ENCODE measurements at regions not wholly inside any gene's neighbourhood (a gene's known extent, or its start where the extent isn't known, plus 50 kb on each side); places are given as distances from the start of the nearest gene placed in this dataset.

DNA sequence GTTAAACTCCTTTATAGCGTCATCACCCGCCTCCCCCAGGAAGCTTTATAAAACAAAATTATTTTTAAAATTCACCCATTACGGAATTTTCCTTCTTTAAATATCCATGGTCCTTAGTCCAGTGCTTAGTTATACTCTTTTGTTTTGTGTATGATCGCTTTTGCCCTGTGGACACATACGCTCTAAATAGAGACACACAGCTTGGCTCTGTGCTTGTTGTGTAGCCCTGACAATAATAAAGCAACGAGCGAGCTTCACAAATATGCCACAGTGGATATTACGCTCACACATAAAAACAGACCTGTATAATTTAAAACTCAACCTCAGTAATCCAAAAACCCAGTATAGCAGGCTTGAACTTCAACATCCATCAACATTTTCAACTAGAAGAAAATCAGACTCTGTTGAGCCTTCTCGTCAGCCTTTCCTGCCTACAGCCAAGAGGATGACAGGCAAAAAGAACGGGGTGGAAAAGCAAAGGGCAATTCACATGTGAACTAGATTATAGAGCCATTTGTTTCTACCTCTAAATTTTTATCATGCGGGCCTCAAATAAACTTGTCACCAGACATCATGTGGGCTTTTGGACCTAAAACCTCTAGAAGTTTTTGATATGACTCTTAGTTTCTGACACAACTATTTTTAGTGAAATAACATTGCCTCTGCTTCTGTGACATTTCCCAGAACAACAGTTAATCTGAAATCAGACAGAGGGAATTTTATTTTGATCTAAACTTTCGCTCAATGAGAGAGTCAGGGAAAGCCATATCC, 89.6 kb upstream of the THBS1 start:
- DNase-seq: no peak

DNA sequence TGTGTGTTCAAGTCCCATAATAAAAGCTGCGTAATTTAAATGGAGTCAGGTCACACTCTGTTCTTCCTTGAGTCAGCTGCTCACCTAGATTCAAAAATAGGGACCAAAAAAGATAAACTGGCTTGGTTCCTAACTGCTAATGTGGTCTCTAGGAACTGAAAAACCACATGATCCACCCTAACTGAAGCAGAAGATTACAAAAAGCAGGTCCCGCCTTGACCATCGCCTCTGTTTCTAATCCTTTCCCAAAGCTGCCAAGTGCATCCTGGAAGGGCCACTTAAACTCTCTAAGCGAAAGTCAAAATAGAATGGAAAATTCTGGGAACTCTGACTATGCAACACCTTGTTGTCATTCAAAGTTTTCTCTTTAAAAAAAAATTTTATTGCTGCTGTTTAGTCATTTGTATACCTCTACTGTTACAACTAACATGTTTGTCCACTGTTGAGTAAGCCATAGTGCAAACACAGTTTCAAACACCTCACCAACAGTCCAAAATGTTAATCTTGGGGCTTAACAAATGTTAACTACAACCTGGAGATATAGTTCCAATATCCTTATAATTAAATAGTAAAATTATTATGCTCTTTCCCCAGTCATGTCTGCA, 88.9 kb upstream of the THBS1 start:
- DNase-seq: no peak

DNA sequence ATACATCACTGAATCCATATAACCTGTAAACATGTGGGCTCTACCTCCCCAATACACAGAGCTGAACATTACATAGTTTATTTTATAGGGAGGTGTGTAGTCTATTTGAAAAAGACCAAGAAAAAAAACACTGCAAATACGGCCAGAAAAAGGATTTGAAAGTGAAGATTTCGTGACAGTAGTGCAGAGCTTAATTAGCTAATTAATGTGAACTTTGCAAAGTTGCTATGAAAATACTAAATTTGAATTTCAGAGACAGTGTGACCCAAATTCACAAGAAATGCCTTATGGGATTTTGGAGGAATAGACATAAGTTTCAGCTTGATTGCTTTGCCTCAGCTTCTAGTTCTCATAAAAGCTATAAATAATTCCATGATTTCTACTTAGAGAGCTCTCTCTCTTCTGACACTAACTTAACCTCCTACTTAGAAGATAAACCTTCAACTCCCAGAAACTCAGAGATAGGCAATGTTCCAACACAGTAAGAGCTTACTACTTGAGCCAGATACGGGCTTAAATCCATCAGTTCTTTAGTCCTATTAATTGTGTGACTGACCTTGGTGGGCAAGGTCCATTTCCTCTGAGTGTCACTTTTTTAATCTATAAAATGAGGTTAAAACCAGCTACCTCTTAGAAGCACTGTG, 87.3 kb upstream of the THBS1 start:
- no peak for DNase-seq

DNA sequence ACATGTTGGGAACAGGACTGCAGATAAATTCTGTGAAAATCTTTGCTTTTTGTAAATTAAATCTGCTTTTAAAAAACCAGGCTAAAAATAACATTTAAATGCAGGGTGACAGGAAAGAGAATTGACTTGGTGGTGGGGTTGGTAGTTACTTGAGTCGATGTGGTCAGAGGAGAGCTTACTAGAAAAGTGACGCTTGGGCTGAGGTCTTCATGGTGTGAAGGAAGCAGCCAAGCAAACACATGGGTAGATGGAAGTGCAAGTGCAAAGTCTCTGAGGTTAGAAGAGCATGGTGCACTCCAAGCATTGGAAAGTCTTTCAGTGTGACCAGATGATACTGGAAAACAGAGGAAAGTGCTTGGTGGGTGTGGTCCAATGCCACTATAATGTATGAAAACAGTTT, 86.4 kb upstream of the THBS1 start:
- no peak for DNase-seq

DNA sequence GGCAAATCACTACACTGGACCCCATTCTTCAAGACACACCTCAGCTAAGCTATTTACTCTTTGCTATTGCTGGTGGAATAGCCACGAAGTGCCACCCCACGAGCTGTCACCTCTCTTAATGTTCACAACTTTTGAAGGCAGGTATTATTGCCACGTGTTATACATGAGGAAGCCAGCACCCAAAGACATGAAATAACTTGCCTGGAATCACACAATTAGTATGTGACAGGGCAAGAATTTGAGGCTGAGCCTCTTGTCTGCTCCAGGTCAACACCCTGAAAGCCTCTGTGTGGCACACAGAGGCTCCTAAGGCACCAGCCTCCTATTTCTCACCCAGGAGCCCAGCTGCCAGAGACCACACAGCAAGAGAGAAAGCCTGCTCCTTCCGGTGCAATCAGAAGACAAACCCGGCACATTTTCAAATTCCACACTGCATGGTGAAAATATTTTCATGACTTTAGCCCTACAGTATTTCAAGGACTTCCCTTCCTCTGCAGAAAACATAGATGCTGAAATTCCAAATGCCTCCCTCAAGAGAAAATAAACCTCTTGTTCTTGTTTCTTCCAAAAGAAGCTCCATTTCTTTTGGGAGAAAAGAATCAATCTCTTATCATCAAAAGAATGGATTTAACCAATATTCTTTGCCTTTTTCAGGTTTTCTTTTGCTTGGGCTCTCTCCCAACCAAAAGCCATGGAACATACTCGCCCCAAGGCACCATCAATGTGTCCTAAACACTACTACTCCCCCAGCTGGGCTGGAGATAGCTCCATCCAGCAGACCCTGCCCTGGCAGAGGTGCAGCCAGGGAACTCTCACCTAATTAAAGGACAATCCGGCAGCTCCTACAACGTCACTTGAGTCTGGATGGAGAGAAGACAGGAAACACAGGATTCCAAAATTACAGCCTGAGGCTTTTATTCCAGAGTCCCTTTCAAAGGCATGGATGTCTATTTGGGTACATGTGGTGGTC, 84.7 kb upstream of the THBS1 start:
- DNase-seq: no peak

DNA sequence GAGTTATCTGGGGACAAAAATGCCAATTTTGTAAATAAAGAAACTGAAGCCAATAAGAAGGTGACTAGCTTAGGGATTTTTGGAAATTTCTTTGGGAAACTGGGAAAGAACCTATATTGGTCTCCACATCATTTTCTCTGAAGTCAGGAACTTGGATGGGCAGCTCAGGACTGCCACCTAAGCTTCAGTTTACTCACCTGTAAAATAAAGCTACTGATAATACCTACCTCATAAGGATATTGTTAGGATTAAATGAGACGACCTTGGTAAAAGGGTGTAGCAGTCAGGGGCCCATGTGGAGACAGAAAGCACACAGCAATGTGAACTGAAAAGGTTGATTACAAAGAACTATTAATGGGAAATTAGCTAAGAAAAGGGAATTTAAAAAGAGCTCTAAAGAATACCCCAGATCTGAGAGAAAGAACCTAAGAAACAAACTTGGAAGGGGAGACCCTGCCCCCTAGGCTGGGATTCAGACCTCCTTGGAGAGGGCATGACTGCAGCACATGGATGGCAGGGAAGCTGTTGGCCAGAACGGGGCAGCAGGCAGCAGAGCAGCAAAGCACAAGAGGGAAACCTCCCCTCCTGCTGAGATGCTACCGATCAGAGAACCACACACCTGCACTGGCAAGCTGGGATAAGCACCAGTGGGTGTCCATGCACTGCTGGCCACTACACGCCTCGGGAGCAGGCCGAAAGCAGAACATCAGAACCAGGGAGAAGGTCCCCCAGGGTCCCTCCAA, 83.7 kb upstream of the THBS1 start:
- no peak for DNase-seq

DNA sequence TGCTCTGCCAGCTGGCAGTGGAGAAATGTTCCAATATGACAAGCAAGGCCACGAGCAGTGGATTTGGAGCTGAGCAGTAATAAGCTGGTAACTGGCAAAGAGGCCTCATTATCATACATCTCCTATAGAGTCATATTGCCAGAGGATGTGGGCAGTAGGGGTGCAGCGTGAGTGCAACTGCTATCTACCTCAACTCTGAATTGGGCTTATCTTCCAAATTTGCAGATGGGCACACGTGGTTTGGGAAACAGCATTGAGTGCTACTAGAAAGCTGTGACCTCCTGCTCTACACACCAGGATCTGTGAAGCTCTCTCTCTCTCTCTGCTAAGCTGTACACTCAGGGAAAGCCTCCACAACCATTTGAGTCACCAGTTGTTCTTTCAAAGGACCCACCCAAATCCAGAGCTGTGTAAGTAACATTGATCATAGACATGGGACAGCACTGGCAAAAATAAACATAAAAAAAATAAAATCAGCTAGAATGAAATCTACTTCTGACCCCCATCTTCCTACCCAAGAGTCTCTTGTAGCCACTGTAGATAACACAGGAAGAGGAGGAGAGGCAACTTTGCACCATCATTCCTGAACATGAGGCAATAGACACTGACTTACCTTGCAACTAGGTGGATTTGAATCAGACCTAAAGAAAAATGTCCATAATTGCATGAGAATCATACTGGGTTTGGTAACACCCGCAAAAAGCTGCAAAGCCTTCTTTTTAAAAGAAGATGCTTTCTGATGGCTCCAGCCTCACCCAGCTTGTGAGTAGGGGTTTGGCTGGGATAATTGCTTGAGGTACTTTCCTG, 82.9 kb upstream of the THBS1 start:
- DNase-seq: no peak

DNA sequence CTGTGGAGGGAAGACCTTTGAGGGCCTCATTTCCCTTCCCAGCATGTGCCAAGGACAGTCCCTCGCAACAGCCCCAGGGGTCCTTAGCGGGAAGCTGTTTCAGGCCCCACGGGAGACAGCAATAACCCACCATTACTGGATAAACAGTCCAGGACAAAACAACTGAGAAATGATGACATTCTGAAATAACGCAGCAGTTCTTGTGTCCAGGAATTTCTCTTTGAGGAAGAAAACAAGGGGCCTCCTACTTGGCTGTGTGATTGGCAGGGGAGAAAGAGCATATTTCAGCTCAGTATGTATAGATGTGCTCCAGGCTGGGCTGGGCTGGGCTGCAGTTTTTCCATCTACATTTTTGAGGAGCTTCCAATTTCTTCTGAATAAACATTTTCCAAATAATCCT, 82.2 kb upstream of the THBS1 start:
- no peak for DNase-seq

DNA sequence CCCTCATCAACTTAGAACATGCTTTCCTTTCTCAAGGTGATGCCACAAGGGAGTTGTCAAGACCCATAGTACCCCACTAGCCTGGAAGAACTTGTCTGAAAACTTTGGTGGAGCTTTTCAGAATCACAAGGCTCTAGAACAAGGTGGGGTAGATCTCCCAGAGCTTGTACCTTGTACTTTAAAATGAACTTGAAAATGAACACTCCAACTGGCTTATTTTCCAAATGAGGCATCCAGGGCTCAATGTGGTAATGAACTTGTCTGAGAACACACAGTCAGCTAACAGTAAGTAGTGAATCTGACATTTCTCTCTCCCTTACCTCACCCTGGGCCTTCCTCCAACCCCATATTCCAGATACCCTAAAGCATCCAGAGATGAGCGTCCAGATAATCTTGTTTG, 81.8 kb upstream of the THBS1 start:
- DNase-seq: no peak

DNA sequence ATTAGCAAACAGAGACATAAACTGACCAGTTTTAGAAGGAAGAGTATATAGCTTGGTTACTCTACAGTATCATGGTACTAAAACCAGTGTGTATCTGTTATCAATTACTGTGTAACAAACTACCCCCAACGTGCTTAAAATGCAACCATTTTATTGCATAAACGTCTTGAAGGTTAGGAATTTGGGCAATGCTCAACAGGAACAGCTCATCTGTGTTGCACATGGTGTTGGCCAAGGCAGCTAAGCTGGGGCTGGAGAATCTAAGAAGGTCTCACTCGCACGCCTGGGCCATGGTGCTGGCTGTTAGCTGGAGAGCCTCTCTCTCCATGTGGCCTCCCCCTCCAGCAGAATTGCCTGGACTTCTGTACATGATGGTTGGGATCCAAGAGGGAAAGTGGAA, 81.2 kb upstream of the THBS1 start:
- no peak for DNase-seq

DNA sequence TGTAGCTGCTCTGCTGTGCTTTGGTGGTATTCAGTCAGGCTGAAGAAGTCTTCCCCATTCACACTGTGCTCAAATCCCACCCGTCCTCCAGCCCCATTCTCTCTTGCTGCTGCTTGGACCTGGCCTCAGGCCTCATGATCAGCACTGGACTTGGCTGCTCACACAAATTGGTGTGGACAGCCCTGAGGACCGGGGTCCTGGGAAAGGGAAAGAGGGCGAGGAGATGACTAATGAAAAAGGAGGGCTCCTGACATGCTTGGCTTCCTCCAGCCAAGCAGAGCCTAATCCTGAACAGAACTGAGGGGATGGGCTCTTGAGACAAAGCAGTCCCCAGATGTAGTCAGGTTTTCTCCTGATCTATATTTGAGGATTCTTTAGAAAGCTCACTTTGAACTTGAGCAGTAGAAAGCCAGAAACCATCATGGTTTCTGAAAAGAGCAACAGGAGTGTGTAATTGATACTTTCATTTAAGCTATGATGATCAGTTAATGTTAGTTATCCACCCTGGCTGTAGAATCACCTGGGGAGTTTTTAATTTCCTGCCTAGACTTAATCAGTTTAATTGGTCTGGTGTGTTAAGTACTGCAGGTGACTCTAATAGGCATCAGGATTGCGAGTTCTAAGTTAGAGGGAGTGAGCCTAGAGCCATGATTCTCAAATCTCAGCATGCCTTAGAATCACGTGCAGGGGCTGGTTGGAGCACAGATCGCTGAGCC, 79.4 kb upstream of the THBS1 start:
- DNase-seq: no peak

DNA sequence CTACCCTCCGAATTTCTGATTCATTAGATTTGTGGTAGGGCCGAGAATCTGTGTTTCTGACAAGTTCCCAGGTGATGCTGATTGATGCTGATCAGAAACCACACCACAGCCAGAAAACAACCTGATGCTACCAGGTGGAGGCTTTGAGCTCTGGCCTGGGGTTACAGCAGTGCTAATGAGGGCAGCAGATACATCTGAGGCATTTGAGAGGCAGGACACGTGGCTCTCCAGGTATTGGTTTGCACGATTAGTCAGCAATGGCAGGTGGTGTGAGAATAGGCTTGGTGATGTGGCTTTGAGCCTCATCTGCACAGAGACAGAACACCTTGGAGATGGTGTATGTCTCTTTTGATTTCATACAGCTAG, 78.8 kb upstream of the THBS1 start:
- DNase-seq: no peak

DNA sequence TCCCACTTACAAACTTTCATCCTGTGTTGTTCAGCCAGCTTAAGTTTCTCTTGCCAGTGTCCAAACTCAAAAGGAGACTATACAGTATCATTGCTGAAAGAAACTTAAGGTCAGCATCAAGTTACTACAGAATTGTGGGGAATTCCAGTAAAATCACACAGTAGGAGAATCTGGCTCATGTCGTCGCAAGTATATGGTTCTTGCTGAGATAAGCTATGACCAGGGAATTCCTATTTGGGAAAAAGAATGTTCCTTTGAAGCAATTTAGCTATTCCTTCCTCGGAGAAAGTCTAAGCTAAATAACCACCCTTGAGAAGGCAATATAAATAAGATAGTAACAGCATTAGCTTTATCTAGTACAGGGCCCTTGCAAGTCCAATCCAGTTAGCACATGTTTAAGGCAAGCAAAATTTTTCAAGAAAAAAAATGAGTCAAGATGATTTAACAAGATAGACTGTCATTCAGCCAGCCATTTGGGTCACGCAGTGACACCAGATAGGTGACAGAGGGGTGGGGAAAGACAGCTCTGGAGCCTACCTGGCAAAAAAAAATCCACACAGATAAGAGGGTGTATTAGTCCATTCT, 78.2 kb upstream of the THBS1 start:
- DNase-seq: no peak

DNA sequence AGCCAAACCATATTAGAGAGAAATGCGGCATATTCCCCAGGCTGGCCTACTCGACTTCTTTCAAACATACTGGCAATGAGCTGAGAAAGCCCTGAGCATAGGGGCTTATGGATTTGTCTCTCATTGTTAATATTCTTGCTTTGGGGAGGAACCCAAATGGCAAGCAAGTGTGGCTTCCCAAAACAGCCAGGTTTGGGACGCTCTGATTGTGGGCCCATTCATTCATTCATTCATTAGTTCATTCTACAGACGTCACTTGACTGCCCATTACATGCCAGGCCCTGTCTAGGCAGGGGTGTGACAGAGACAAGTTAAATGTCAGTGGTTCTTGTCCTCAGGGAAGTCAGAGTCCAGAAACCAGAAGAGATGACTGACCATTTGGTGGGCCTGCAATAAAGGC, 77.4 kb upstream of the THBS1 start:
- no peak for DNase-seq

DNA sequence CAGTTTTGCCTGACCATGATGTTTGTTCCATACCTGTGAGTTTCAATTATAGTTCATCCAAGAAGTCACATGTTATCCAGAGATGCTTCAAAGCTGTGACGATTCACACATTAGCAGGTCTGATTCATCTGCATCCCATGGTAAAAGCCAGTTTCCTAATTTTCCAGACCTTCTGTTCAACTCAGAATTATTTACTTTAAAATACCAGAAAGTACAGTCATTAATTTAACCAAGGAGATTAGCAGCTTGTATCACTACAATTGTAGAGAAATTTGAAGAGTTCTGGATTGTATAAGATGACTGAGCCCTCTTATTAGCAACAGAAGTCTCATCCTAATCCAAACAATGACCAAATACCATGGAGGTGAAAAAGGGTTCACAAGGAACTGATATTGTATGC, 76.1 kb upstream of the THBS1 start:
- DNase-seq: no peak

DNA sequence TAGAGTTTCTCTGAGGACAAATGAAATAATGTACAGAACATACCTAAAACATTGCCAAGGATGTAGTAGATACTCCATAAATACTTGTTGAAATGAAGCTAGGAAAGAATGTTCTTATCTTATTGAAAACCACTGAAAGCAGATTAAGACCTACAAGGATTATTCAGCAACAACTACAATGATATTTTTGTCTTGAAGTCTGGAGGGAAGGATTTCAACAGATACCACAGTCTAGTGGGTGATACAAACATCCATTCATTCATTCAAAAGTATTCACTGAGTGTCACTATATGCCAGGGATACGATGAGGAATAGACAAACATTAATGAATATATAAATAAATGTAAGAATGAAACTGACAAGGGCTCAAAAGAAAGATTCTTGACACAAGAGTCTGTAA, 74.7 kb upstream of the THBS1 start:
- DNase-seq: no peak

DNA sequence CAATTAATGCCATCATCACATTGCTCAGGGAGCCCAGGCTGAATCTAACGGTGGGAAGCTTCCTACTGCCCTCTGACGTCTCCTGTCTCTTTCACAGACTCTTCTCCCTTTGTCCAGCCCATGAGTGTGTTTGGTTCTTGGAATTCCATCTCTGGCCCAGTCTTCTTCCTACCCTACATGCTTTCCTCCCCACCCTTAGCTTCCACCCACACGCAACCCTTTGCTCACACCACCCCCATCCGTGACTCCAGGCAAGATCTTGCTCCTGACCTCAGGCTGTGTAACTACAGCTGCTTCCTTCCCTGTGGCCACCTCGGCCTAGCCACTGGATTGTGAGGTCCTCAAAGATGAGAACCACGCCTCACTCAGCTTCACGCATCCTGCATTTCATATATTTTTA, 72.3 kb upstream of the THBS1 start:
- DNase-seq: no peak

DNA sequence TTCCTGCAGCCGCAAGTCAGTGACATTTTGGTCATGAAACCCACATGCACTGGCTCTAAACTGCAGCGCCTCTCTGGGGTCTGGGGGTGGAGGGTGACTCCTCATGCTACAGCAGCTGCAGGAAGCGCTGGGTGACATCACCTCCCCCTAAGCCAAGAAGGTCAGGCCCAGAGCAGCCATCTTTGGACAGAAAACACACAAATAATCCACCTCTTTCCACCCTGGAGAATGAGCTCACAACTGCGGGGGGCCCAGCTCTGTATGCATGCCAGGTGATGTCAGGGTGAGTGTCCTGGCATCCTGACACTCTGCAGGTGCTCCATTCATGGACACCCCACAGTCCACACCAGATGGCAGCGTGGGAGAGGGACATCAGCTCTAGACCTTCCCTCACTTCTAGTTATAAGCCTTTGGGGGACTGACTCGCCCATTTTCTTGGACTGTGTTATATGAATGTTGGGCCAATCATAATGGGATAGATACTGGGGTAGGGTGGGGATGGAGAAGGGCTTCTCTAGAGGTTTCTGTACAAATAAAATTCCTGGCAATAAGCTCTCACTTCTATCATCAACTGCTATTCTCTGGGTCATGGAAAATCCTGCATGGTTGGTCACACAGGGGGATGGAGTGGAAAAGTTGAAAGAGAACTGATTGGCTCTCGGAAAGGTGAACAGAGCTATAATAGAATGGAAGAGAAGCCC, 70.7 kb upstream of the THBS1 start:
- no peak for DNase-seq

Data from amygdala (tissue), 56 donors.